Brain microvascular endothelial cell (primary cell): ENCODE measurements at regions not wholly inside any gene's neighbourhood (a gene's known extent, or its start where the extent isn't known, plus 50 kb on each side); places are given as distances from the start of the nearest gene placed in this dataset.

Experiments used
- DNase-seq: peaks from one replicate; pipeline ENCODE4 v3.0.0-alpha.2; 2020
- H3K27ac ChIP-seq: fragments of 250-450 bp; sonication (Bioruptor Pico); 2 replicates; pipeline ENCODE4 v1.5.1; 2020; ENCODE audit warnings: mild to moderate bottlenecking, moderate library complexity
- H3K27me3 ChIP-seq: fragments of 250-450 bp; sonication (Bioruptor Pico); replicated peaks from 2 replicates; pipeline ENCODE4 v1.5.1; 2020; ENCODE audit warnings: mild to moderate bottlenecking
- H3K36me3 ChIP-seq: fragments of 250-450 bp; sonication (Bioruptor Pico); replicated peaks from 2 replicates; pipeline ENCODE4 v1.5.1; 2020; ENCODE audit warnings: mild to moderate bottlenecking
- H3K4me3 ChIP-seq: 2 replicates; pipeline ENCODE4 v1.5.1; 2011; ENCODE audit warnings: low read depth, mild to moderate bottlenecking, control low read depth, low read length, moderate library complexity
- in situ Hi-C: cut with HindIII; loops from 2 replicates; pipeline ENCODE4 v1.10.0; 2017; ENCODE audit warnings: low sequenced_read_pairs, low pct_ligation_motif_present
- TF ChIP-seq, protein P1 (sequence below): IDR thresholded peaks from 2 replicates; pipeline ENCODE4 v1.5.1; 2011; ENCODE audit warnings: low read depth, mild to moderate bottlenecking, moderate library complexity, low read length, control low read depth, inconsistent platforms; ENCODE audit errors: missing control alignments

DNA sequence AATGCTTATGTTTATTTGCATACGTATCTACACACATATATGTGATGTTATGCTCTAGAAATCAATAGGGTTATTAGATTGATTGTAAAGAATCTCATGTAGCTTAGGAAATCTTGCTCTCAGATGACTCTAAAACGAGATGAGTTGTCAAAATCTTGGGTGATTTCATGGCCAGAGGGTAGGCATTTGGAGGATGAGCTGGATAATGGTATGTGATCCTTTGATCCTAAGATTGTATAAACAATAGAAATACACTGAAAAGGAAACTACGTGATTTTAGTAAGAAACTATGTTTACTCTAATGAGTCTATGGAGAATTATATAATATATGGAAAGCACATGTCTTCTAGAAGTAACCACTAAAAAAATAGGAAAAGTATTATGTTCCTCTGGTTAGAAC lies 676.6 kb downstream of the NSUN3 start:
- Histone ChIP-seq H3K4me3 (no peak overlapping the region), H3K27me3 (no peaks in the 10 kb centered on the region), H3K27ac (no peak overlapping the region), H3K36me3 (no peaks in the 10 kb centered on the region)
- TF ChIP-seq, protein P1, sequence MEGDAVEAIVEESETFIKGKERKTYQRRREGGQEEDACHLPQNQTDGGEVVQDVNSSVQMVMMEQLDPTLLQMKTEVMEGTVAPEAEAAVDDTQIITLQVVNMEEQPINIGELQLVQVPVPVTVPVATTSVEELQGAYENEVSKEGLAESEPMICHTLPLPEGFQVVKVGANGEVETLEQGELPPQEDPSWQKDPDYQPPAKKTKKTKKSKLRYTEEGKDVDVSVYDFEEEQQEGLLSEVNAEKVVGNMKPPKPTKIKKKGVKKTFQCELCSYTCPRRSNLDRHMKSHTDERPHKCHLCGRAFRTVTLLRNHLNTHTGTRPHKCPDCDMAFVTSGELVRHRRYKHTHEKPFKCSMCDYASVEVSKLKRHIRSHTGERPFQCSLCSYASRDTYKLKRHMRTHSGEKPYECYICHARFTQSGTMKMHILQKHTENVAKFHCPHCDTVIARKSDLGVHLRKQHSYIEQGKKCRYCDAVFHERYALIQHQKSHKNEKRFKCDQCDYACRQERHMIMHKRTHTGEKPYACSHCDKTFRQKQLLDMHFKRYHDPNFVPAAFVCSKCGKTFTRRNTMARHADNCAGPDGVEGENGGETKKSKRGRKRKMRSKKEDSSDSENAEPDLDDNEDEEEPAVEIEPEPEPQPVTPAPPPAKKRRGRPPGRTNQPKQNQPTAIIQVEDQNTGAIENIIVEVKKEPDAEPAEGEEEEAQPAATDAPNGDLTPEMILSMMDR = no peak
- no peak for DNase-seq
- in situ Hi-C loops = no loop called here

DNA sequence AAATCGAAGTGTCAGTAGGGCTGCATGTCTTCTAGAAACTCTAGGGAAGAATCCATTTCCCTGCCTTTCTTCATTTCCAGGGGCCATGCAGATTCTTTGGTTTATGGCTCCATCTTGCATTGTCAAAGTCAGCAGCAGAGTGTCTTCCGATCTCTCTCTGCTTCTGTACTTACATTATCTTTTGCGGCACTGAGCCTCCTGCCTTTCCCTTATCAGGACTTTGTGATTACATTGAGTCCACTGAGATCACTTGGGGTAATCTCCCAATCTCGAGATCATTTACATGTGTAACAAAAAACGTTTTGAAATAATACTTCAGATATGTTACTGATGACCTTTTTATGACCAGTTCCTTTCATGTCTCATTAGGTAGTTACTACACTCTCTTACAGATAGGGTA lies 695.9 kb downstream of the NSUN3 start:
- in situ Hi-C loops = no loop called here
- Histone ChIP-seq H3K27ac (no peak overlapping the region), H3K27me3 (no peaks in the 10 kb centered on the region), H3K36me3 (no peaks in the 10 kb centered on the region), H3K4me3 (no peak overlapping the region)
- DNase-seq = no peak
- TF ChIP-seq, protein P1 = no peak

DNA sequence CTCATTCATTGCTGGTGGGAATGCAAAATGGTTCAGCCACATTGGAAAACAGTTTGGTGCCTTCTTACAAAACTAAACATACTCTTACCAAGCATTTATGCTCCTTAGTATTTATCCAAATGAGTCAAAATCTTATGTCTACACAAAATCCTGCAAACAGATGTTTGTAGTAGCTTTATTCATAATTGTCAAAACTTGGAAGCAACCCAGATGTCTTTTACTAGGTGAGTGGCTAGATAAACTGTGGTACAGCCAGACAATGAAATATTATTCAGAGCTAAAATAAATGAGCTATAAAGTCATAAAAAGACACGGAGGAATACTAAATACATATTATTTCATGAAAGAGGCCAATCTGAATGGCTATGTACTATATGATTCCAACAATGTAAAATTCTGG lies 709.5 kb downstream of the NSUN3 start:
- H3K4me3 ChIP-seq = no peak overlapping the region
- no peak for DNase-seq
- no peak overlapping the region for H3K27ac ChIP-seq
- in situ Hi-C loops = no loop called here
- TF ChIP-seq, protein P1 = no peak
- H3K36me3 ChIP-seq = no peaks in the 10 kb centered on the region
- no peaks in the 10 kb centered on the region for H3K27me3 ChIP-seq

DNA sequence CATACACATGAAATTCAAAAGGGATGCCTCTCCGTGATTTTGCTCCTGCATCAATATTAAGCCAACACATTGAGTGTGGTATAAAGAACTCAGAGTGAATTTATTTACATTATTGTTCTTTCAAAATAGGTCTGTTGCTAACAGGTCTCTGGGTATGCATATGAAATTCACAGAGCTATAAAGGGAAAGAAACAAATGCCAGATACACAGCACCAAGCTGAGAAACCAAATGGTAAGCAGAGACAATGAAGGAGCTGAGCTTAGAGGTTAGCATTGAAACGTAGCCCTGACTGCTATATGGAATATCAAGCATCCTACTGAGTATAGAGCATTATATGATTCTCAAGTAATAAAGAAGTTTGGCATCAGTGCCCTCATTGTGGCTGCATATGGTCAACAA lies 712.9 kb downstream of the NSUN3 start:
- TF ChIP-seq, protein P1 = no peak
- Histone ChIP-seq H3K27ac (no peak overlapping the region), H3K4me3 (no peak overlapping the region), H3K27me3 (no peaks in the 10 kb centered on the region), H3K36me3 (no peaks in the 10 kb centered on the region)
- DNase-seq = no peak
- in situ Hi-C loops = no loop called here

GRCh38 chr3:94776401-94776915 lies 713.6 kb downstream of the NSUN3 start:
- in situ Hi-C loops = no loop called here
- Histone ChIP-seq H3K36me3 (no peaks in the 10 kb centered on the region), H3K27ac (no peak overlapping the region), H3K27me3 (no peaks in the 10 kb centered on the region), H3K4me3 (no peak overlapping the region)
- TF ChIP-seq, protein P1 = no peak
- DNase-seq = no peak

DNA sequence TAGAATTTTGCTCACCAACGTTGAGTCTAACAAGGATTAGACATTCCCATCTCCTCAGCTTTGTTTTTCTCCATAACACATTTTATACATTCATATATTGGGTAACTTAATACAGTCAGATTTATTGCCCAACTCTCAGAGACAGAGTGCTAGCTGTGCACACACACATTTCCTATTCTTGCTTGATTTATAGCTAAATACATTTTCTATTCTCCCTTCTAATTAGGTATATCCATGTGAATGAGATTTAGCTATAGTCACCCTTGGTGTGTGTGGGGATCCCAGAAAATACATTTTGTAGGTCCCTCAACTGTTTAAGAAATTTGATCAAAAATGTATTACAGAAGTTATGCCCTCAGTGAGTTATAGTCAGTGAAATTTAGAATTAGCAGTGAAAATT lies 715.4 kb downstream of the NSUN3 start:
- Histone ChIP-seq H3K36me3 (no peaks in the 10 kb centered on the region), H3K27ac (no peak overlapping the region), H3K27me3 (no peaks in the 10 kb centered on the region), H3K4me3 (no peak overlapping the region)
- DNase-seq = no peak
- in situ Hi-C loops = no loop called here
- TF ChIP-seq, protein P1 = no peak
